Prostate gland (tissue), 2 donors: ENCODE measurements at regions not wholly inside any gene's neighbourhood (a gene's known extent, or its start where the extent isn't known, plus 50 kb on each side); places are given as distances from the start of the nearest gene placed in this dataset.
"Not testable (repeated sequence)": the region's sequence is repeated elsewhere in the genome, so short reads cannot be mapped to it uniquely, and the experiment has no call there.

ENCODE experiments used
- DNase-seq: peaks from one replicate; pipeline ENCODE4 v3.0.0-alpha.2; 2019; ENCODE audit warnings: low spot score
- H3K27ac ChIP-seq, 2 donors: fragments of 200-600 bp; sonication (generic); 2 replicates each; pipeline ENCODE4 v1.5.1; 2017 to 2019
- H3K27me3 ChIP-seq: fragments of 200-600 bp; sonication (generic); replicated peaks from 2 replicates; pipeline ENCODE4 v1.5.1; 2019; ENCODE audit not compliant: insufficient read depth
- H3K36me3 ChIP-seq, 2 donors: fragments of 200-600 bp; sonication (generic); 1 replicate in 1 of 2; 2 replicates in 1 of 2; pipeline versions ENCODE4 v1.5.1 to v1.8.1; 2017 to 2019
- H3K4me1 ChIP-seq: fragments of 200-600 bp; sonication (generic); replicated peaks from 2 replicates; pipeline ENCODE4 v1.5.1; 2019
- H3K4me3 ChIP-seq, 2 donors: fragments of 200-600 bp; sonication (generic); 2 replicates each; pipeline ENCODE4 v1.5.1; 2017 to 2019
- H3K9me3 ChIP-seq: fragments of 200-600 bp; sonication (generic); 2 replicates; pipeline ENCODE4 v1.5.1; 2017
- CTCF ChIP-seq, 4 experiments: fragments of 200-600 bp in 2 of 4; fragments of 450-650 bp in 2 of 4; sonication (generic) in 2 of 4; IDR thresholded peaks; 1 replicate in 3 of 4; 2 replicates in 1 of 4; pipeline ENCODE4 v1.5.1; 2016 to 2019; ENCODE audit warnings: antibody characterized with exemption in 4 of 4, mild to moderate bottlenecking in 2 of 4, moderate library complexity in 2 of 4
- POLR2A ChIP-seq: fragments of 450-650 bp; IDR thresholded peaks from one replicate; pipeline ENCODE4 v1.6.1; 2016; ENCODE audit warnings: antibody characterized with exemption, mild to moderate bottlenecking
- POLR2AphosphoS5 ChIP-seq: sonication (generic); formaldehyde crosslinking; IDR thresholded peaks from one replicate; pipeline ENCODE4 v1.6.1; 2017; ENCODE audit warnings: antibody characterized with exemption
- WGBS: methylation state at CpG from one replicate; pipeline ENCODE4 v1.1.5; 2018; 5-methylcytosine and 5-hydroxymethylcytosine counted together
- intact Hi-C: fragments of 100-400 bp; cut with DNase I; formaldehyde crosslinking; loops from one replicate; pipeline ENCODE4 v1.14.2; 2022

GRCh38 chrX:63032811-63033210 is 318.3 kb downstream of the SPIN4 start:
- no peak overlapping the region for H3K27ac ChIP-seq
- intact Hi-C loops: no loop called here
- no peaks in the 10 kb centered on the region for H3K27me3 ChIP-seq
- H3K4me1 ChIP-seq: no peaks in the 10 kb centered on the region
- H3K9me3 ChIP-seq: no peaks in the 10 kb centered on the region
- no peak overlapping the region for H3K4me3 ChIP-seq
- no peaks in the 10 kb centered on the region for H3K36me3 ChIP-seq
- WGBS: 90% methylated on average over 2 of the region's 2 CpGs
- DNase-seq: no peak
- no peak for TF ChIP-seq CTCF (IDR thresholded peaks at IDR 0.05)
- no peak for TF ChIP-seq POLR2AphosphoS5
- no peak for TF ChIP-seq POLR2A

- no peak for DNase-seq
- H3K9me3 ChIP-seq: no peaks in the 10 kb centered on the region
- H3K4me1 ChIP-seq: no peaks in the 10 kb centered on the region
- WGBS: 87% methylated on average over 3 of the region's 3 CpGs
- intact Hi-C loops: no loop called here
- H3K36me3 ChIP-seq: no peaks in the 10 kb centered on the region
- H3K27me3 ChIP-seq: no peaks in the 10 kb centered on the region
- no peak overlapping the region for H3K4me3 ChIP-seq
- H3K27ac ChIP-seq: no peak overlapping the region
- no peak for TF ChIP-seq POLR2A
- TF ChIP-seq POLR2AphosphoS5: no peak
- TF ChIP-seq CTCF (IDR thresholded peaks at IDR 0.05): no peak
Measured at GRCh38 chrX:63013549-63013948, 337.6 kb downstream of the SPIN4 start.

- Histone ChIP-seq H3K9me3 (no peaks in the 10 kb centered on the region), H3K27ac (no peak overlapping the region), H3K4me1 (no peaks in the 10 kb centered on the region), H3K27me3 (no peaks in the 10 kb centered on the region), H3K4me3 (no peak overlapping the region), H3K36me3 (no peaks in the 10 kb centered on the region)
- no peak for DNase-seq
- TF ChIP-seq CTCF (IDR thresholded peaks at IDR 0.05) (no peak), POLR2A (no peak), POLR2AphosphoS5 (no peak)
- intact Hi-C loops: no loop called here
Measured at GRCh38 chrX:63012574-63012973, 338.6 kb downstream of the SPIN4 start.

GRCh38 chrX:63000196-63000595 is 350.9 kb downstream of the SPIN4 start:
- intact Hi-C loops, H3K27ac ChIP-seq, H3K4me3 ChIP-seq, H3K36me3 ChIP-seq, H3K9me3 ChIP-seq, H3K4me1 ChIP-seq, DNase-seq, H3K27me3 ChIP-seq: not testable (repeated sequence)
- 55% methylated on average over 1 of the region's 1 CpG for WGBS
